ENCODE measurements at regions not wholly inside any gene's neighbourhood (a gene's known extent, or its start where the extent isn't known, plus 50 kb on each side); places are given as distances from the start of the nearest gene placed in this dataset.

DNA sequence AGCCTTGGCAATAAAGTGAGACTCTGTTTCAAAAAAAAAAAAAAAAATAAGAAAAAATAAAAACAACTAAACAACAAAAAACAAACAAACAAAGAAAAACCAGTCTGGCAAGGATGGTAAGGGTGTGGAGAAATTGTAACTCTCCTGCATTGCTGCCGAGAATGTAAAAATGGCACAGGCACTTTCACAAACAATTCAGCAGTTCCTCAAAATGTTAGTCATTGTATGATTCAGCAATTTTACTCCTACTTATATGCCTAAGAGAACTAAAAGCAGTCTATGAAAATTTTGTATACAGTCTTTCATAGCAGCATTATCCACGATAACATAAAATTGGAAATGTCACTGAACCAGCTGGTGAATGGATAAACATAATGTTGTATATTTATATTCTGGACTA is 280.4 kb downstream of the CDH9 start:
- no peaks in the 10 kb centered on the region for H3K4me1 ChIP-seq (ENCODE audit: control insufficient read depth, insufficient read depth, low read length, unreplicated experiment)
- no peak overlapping the region for H3K27ac ChIP-seq (ENCODE audit: low read depth, low read length)
- no peak overlapping the region for H2AFZ ChIP-seq (ENCODE audit: low read length, unreplicated experiment)
- H3K4me3 ChIP-seq (ENCODE audit: low read depth, low read length) = no peak overlapping the region
- no peaks in the 10 kb centered on the region for H3K27me3 ChIP-seq (ENCODE audit: insufficient read depth, low read length)
- no peaks in the 10 kb centered on the region for H3K36me3 ChIP-seq (ENCODE audit: insufficient read depth, low read length)
- no peaks in the 10 kb centered on the region for H3K79me2 ChIP-seq (ENCODE audit: control insufficient read depth, insufficient read depth, low read length, unreplicated experiment)

DNA sequence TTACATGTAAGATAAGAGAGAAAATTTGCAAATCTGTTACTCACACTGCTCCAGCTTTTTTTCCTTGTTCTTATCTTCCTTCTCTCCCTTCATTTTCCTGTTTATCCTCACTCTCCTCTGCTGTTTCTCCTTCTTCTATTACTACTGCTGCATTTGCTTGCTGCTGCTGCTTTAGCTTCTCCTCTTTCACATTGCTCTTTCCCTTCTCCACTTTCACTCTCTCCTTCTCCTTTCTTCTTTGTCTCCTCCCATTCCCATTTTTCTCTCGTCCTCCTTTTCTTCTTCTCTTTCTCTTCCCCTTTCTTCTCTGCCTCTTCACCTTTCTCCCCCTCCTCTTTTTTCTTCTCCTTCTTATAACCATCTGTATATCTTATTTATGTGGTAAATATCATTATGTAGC is 288.6 kb downstream of the CDH9 start:
- Histone ChIP-seq H3K79me2 (ENCODE audit: control insufficient read depth, insufficient read depth, low read length, unreplicated experiment) (no peaks in the 10 kb centered on the region), H2AFZ (ENCODE audit: low read length, unreplicated experiment) (no peak overlapping the region), H3K4me1 (ENCODE audit: control insufficient read depth, insufficient read depth, low read length, unreplicated experiment) (no peaks in the 10 kb centered on the region), H3K36me3 (ENCODE audit: insufficient read depth, low read length) (no peaks in the 10 kb centered on the region), H3K4me3 (ENCODE audit: low read depth, low read length) (no peak overlapping the region), H3K27ac (ENCODE audit: low read depth, low read length) (no peak overlapping the region), H3K27me3 (ENCODE audit: insufficient read depth, low read length) (no peaks in the 10 kb centered on the region)

DNA sequence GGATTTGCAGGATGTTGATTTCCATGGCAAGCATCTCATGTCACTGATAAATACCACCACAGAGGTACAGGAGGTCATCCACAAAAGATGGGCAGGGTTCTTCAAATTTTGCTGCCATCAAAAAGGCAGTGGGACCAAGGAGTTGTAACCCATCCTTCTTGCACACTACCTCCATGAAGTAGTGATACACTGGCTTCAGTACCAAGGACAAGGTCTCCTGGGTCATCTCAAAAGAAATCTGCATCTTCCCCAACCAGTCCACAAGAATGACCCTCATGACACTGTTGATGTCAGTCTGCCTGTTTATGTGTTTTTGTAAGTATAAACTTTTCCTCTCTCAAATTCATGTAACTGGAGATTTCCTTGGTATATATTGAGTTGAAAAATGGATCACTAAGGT is 298.2 kb downstream of the CDH9 start:
- H2AFZ ChIP-seq (ENCODE audit: low read length, unreplicated experiment) = no peak overlapping the region

DNA sequence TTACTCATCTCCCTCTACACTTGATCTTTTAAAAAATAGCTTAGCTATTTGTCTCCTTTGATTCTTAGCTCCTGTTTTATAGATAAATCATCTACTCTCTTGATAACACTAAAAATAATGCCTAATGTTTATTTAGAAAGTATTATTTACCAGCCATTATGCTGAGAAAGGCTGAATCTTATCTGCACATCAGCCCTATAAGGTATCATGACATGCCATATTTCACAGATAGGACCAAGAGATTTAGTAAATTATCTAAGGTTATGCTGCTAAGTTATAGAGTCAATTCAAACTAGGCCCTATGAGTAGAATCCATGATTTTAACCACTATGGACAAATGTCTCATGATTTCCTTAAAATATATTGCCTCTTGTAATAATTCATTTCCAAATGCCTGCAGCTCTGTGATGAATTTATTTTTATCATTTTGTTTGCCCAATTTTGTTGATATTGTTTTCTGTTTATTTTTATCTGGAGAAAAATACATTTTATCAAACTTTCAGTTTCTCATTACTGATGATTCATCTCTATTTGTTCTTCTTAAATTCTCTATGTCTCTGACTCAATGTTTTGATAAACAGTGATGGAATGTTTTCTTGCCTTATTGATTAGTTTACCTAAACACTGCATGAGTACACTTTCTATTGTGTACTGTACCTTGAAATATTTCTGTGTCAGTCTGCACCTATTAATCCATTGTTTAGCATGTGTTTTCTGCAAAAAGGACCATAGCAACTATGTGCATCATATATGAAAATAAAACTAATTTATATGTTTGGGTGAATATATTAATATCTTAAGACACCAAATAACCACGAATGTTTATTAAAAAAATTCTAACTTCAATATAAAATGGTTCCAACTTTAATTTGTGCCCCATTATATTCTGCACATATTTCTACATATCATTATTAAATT is 300.8 kb downstream of the CDH9 start:
- Histone ChIP-seq H3K79me2 (ENCODE audit: control insufficient read depth, insufficient read depth, low read length, unreplicated experiment) (no peaks in the 10 kb centered on the region), H3K4me3 (ENCODE audit: low read depth, low read length) (no peak overlapping the region), H3K36me3 (ENCODE audit: insufficient read depth, low read length) (no peaks in the 10 kb centered on the region), H3K27ac (ENCODE audit: low read depth, low read length) (no peak overlapping the region), H3K4me1 (ENCODE audit: control insufficient read depth, insufficient read depth, low read length, unreplicated experiment) (no peaks in the 10 kb centered on the region), H3K27me3 (ENCODE audit: insufficient read depth, low read length) (no peaks in the 10 kb centered on the region), H2AFZ (ENCODE audit: low read length, unreplicated experiment) (no peak overlapping the region)

More for the DNA sequence above, 298.2 kb downstream of the CDH9 start:
- Histone ChIP-seq H3K4me3 (ENCODE audit: low read depth, low read length) (no peak overlapping the region), H3K79me2 (ENCODE audit: control insufficient read depth, insufficient read depth, low read length, unreplicated experiment) (no peaks in the 10 kb centered on the region), H3K27me3 (ENCODE audit: insufficient read depth, low read length) (no peaks in the 10 kb centered on the region), H3K27ac (ENCODE audit: low read depth, low read length) (no peak overlapping the region), H3K36me3 (ENCODE audit: insufficient read depth, low read length) (no peaks in the 10 kb centered on the region), H3K4me1 (ENCODE audit: control insufficient read depth, insufficient read depth, low read length, unreplicated experiment) (no peaks in the 10 kb centered on the region)

DNA sequence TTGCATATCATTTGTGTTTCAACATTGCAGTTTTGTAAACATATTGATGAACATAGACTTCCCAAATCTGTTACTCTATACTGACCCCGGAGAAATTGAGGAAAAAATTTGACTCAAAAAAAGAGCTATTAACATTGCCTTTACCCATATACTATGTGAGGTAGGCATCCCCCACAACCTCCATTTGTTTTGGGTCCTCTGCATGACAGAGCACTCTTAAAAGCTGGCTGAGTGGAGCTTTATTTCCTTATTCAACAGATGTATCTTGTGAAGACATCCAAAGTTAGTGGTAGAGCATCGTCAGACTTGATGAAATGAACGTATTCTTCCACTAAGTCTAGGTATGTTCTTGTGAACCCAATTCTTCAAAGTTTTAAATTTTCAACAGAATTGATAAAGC is 310.5 kb downstream of the CDH9 start:
- H2AFZ ChIP-seq (ENCODE audit: low read length, unreplicated experiment) = no peak overlapping the region
- no peaks in the 10 kb centered on the region for H3K36me3 ChIP-seq (ENCODE audit: insufficient read depth, low read length)
- no peak overlapping the region for H3K27ac ChIP-seq (ENCODE audit: low read depth, low read length)
- H3K4me3 ChIP-seq (ENCODE audit: low read depth, low read length) = no peak overlapping the region
- H3K27me3 ChIP-seq (ENCODE audit: insufficient read depth, low read length) = no peaks in the 10 kb centered on the region
- H3K79me2 ChIP-seq (ENCODE audit: control insufficient read depth, insufficient read depth, low read length, unreplicated experiment) = no peaks in the 10 kb centered on the region
- no peaks in the 10 kb centered on the region for H3K4me1 ChIP-seq (ENCODE audit: control insufficient read depth, insufficient read depth, low read length, unreplicated experiment)

DNA sequence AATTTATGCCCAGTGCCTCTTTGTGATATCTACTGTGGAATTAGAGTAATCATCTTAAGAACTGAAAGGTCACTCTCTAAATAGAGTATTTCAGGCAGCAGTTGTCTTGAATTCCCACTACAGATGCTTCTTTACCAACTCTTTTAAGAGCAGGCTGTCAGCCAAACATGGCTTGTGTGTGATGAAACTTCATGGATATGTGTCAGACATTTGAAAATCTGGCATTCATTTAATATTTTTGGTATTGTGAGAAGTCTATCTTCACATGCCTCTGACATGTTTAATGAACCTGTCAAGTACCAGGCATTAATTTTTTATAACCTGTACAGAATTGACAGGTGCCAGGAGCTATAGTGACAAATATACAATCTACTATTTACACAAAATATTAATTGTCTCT is 318.6 kb downstream of the CDH9 start:
- H3K4me1 ChIP-seq (ENCODE audit: control insufficient read depth, insufficient read depth, low read length, unreplicated experiment) = no peaks in the 10 kb centered on the region
- H3K4me3 ChIP-seq (ENCODE audit: low read depth, low read length) = no peak overlapping the region
- no peak overlapping the region for H2AFZ ChIP-seq (ENCODE audit: low read length, unreplicated experiment)
- no peak overlapping the region for H3K27ac ChIP-seq (ENCODE audit: low read depth, low read length)
- H3K36me3 ChIP-seq (ENCODE audit: insufficient read depth, low read length) = no peaks in the 10 kb centered on the region
- H3K27me3 ChIP-seq (ENCODE audit: insufficient read depth, low read length) = no peaks in the 10 kb centered on the region
- no peaks in the 10 kb centered on the region for H3K79me2 ChIP-seq (ENCODE audit: control insufficient read depth, insufficient read depth, low read length, unreplicated experiment)

DNA sequence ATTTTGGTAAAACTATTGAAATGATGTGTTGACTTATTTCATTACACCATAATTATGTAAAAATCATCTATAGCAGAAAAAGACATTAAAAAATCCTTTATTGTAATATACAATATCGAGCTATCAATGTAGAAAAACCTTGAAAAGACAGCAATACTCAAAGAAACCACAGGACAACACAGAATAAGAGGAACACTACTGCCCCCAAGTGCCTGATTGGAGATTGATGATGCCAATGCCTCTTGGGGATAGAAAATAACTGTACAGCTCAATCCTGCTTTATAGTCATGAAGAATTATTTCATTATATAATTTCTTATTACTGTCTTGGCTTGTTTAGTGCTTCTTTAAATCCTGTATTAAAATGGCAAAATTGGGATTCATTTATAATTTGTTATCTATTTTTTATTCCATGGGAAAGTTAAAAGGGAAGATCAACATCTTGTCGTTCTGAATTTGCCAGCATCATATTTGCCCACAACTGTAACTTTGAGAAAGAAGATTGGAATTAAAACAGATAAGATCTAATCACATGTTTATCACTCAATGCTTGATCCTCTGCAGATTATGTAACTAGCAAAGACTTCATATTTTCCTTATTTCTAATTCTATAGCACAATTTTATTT is 337.5 kb downstream of the CDH9 start:
- Histone ChIP-seq H3K27ac (ENCODE audit: low read depth, low read length) (no peak overlapping the region), H3K27me3 (ENCODE audit: insufficient read depth, low read length) (no peaks in the 10 kb centered on the region), H3K4me1 (ENCODE audit: control insufficient read depth, insufficient read depth, low read length, unreplicated experiment) (no peaks in the 10 kb centered on the region), H3K4me3 (ENCODE audit: low read depth, low read length) (no peak overlapping the region), H3K79me2 (ENCODE audit: control insufficient read depth, insufficient read depth, low read length, unreplicated experiment) (no peaks in the 10 kb centered on the region), H3K36me3 (ENCODE audit: insufficient read depth, low read length) (no peaks in the 10 kb centered on the region), H2AFZ (ENCODE audit: low read length, unreplicated experiment) (no peak overlapping the region)

DNA sequence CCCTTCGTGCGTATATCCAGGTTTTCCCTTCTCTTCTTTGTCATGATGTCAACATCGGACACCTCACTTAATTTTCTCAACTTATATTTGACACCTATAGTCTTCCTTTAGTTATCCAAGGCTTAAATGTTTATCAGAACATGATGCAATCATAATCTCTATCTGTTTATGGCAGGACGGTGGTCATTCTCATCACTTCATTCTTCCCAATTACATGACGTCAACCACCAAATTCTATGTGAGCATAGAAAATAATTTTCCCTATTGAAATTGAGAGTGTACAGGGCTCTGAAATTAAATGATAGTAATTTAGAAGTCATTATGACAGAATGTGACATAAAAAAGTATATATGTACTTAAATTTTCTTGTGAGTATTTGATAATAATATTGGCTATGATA is 345.4 kb downstream of the CDH9 start:
- H3K27me3 ChIP-seq (ENCODE audit: insufficient read depth, low read length) = no peaks in the 10 kb centered on the region
- H3K79me2 ChIP-seq (ENCODE audit: control insufficient read depth, insufficient read depth, low read length, unreplicated experiment) = no peaks in the 10 kb centered on the region
- H3K36me3 ChIP-seq (ENCODE audit: insufficient read depth, low read length) = no peaks in the 10 kb centered on the region

DNA sequence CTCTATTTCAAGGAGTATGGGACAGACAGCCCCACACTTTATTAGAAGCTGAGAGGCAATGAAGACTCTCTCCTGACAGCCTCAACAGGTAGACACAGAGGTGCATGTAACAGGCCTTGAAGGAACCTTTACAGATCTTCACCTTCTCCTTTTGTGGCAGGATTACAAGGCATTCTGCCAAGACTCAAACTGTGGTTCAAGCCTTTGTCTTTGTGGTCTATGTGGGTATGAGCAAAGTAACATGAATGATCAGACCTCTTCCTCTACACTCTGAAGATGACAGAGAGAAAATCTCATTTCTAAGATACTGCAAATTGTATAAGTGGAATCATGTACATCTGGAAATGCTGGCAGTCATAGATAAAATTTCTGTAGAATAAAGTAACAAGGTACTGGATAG is 346.9 kb downstream of the CDH9 start:
- H3K27ac ChIP-seq (ENCODE audit: low read depth, low read length) = no peak overlapping the region
- no peak overlapping the region for H2AFZ ChIP-seq (ENCODE audit: low read length, unreplicated experiment)
- H3K4me3 ChIP-seq (ENCODE audit: low read depth, low read length) = no peak overlapping the region
- no peaks in the 10 kb centered on the region for H3K79me2 ChIP-seq (ENCODE audit: control insufficient read depth, insufficient read depth, low read length, unreplicated experiment)
- no peaks in the 10 kb centered on the region for H3K4me1 ChIP-seq (ENCODE audit: control insufficient read depth, insufficient read depth, low read length, unreplicated experiment)
- no peaks in the 10 kb centered on the region for H3K36me3 ChIP-seq (ENCODE audit: insufficient read depth, low read length)
- H3K27me3 ChIP-seq (ENCODE audit: insufficient read depth, low read length) = no peaks in the 10 kb centered on the region

More for the DNA sequence above, 345.4 kb downstream of the CDH9 start:
- Histone ChIP-seq H2AFZ (ENCODE audit: low read length, unreplicated experiment) (no peak overlapping the region), H3K27ac (ENCODE audit: low read depth, low read length) (no peak overlapping the region), H3K4me1 (ENCODE audit: control insufficient read depth, insufficient read depth, low read length, unreplicated experiment) (no peaks in the 10 kb centered on the region), H3K4me3 (ENCODE audit: low read depth, low read length) (no peak overlapping the region)

DNA sequence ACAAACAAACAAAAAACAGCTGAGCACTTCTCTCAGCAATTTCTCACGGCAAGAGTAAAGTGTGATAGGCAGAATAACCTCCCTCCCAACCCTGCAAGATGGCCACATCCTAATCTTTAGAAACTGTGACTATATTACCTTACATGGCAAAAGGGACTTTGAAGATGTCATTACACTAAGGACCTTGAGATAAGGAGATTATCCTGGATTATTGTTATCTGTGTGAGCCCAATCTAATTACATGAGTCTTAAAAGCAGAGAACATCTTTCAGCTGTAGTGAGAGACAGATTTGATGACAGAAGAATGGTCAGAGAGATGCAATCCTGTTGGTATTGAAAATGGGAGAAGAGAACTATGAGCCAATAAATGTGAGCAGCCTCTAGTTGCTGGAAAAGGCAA is 347.9 kb downstream of the CDH9 start:
- Histone ChIP-seq H3K36me3 (ENCODE audit: insufficient read depth, low read length) (no peaks in the 10 kb centered on the region), H3K79me2 (ENCODE audit: control insufficient read depth, insufficient read depth, low read length, unreplicated experiment) (no peaks in the 10 kb centered on the region), H3K4me3 (ENCODE audit: low read depth, low read length) (no peak overlapping the region), H3K27ac (ENCODE audit: low read depth, low read length) (no peak overlapping the region), H2AFZ (ENCODE audit: low read length, unreplicated experiment) (no peak overlapping the region), H3K4me1 (ENCODE audit: control insufficient read depth, insufficient read depth, low read length, unreplicated experiment) (no peaks in the 10 kb centered on the region), H3K27me3 (ENCODE audit: insufficient read depth, low read length) (no peaks in the 10 kb centered on the region)

DNA sequence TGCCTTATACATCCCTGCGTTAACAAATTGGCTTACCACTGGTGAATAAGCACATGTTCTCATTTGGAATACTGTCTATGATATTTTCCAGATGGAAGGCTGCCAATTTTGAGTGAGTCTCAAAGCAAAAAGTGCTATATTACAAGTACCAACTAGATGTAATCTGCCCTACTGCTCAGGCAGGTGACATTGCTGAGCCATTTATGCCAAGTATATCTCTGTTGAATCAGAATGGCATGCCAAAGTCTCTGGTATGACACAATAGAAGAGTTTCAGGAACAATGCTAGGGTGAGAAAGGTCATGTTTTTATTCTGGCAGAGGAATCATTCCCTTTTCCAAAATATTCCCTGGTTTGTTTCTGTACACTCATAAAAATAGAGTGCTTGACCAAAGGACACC is 356.5 kb downstream of the CDH9 start:
- Histone ChIP-seq H3K27me3 (ENCODE audit: insufficient read depth, low read length) (no peaks in the 10 kb centered on the region), H3K27ac (ENCODE audit: low read depth, low read length) (no peak overlapping the region), H3K36me3 (ENCODE audit: insufficient read depth, low read length) (no peaks in the 10 kb centered on the region), H2AFZ (ENCODE audit: low read length, unreplicated experiment) (no peak overlapping the region), H3K79me2 (ENCODE audit: control insufficient read depth, insufficient read depth, low read length, unreplicated experiment) (no peaks in the 10 kb centered on the region), H3K4me1 (ENCODE audit: control insufficient read depth, insufficient read depth, low read length, unreplicated experiment) (no peaks in the 10 kb centered on the region), H3K4me3 (ENCODE audit: low read depth, low read length) (no peak overlapping the region)
